Activated CD4-positive, alpha-beta memory T cell treated with anti-CD3 and anti-CD28 coated beads for 36 hours (primary cell): ENCODE measurements at regions not wholly inside any gene's neighbourhood (a gene's known extent, or its start where the extent isn't known, plus 50 kb on each side); places are given as distances from the start of the nearest gene placed in this dataset.

ENCODE experiments used
- CTCF ChIA-PET: fragments of 350-600 bp; sonication (Branson Sonifier 250); formaldehyde crosslinking; loops from one replicate; lab custom pipeline; 2021; ENCODE audit warnings: antibody characterized with exemption, inconsistent platforms; lab: Charles Lee
- POLR2A ChIA-PET: fragments of 350-600 bp; sonication (Branson Sonifier 250); formaldehyde crosslinking; loops from one replicate; lab custom pipeline; 2021; ENCODE audit warnings: antibody characterized with exemption; lab: Charles Lee
- DNase-seq: peaks from one replicate; pipeline ENCODE4 v3.0.0-alpha.2; 2020
- H3K27ac Mint-ChIP-seq: one replicate; pipeline ENCODE4 v1.8.0; 2021; ENCODE audit warnings: mixed read lengths
- H3K27me3 Mint-ChIP-seq: one replicate; pipeline ENCODE4 v1.8.0; 2021; ENCODE audit warnings: mixed read lengths
- H3K36me3 Mint-ChIP-seq: one replicate; pipeline ENCODE4 v1.8.0; 2021; ENCODE audit warnings: mixed read lengths
- H3K4me1 Mint-ChIP-seq: one replicate; pipeline ENCODE4 v1.8.0; 2021; ENCODE audit warnings: low read depth, mixed read lengths
- H3K4me3 Mint-ChIP-seq: one replicate; pipeline ENCODE4 v1.8.0; 2021; ENCODE audit warnings: mild to moderate bottlenecking, mixed read lengths
- H3K9me3 Mint-ChIP-seq: one replicate; pipeline ENCODE4 v1.8.0; 2021; ENCODE audit warnings: mixed read lengths
- intact Hi-C: fragments of 100-400 bp; cut with micrococcal nuclease; formaldehyde crosslinking; loops from one replicate; pipeline ENCODE4 v1.15.1; 2023

- ChIA-PET POLR2A (no interaction called here), CTCF (no interaction called here)
- Mint-ChIP-seq H3K36me3 (no peaks in the 10 kb centered on the region), H3K27me3 (no peaks in the 10 kb centered on the region), H3K4me1 (no peaks in the 10 kb centered on the region), H3K9me3 (no peaks in the 10 kb centered on the region), H3K27ac (no peak overlapping the region), H3K4me3 (no peak overlapping the region)
- intact Hi-C loops = no loop called here
- DNase-seq = no peak
Measured at GRCh38 chr2:220040346-220040745, 412.9 kb downstream of the SLC4A3 start.

- Mint-ChIP-seq H3K4me3 (no peak overlapping the region), H3K36me3 (no peaks in the 10 kb centered on the region), H3K27ac (no peak overlapping the region), H3K27me3 (peaks cover 3% of the 10 kb centered on the region), H3K9me3 (no peaks in the 10 kb centered on the region), H3K4me1 (no peaks in the 10 kb centered on the region)
- intact Hi-C loops = no loop called here
- ChIA-PET CTCF (no interaction called here), POLR2A (no interaction called here)
- DNase-seq = no peak
Measured at GRCh38 chr2:220041447-220041846, 414.0 kb downstream of the SLC4A3 start.

GRCh38 chr2:220043155-220043989 is 415.9 kb downstream of the SLC4A3 start:
- intact Hi-C loops = no loop called here
- no peaks in the 10 kb centered on the region for H3K9me3 Mint-ChIP-seq
- peaks cover 3% of the 10 kb centered on the region for H3K27me3 Mint-ChIP-seq
- ChIA-PET POLR2A (no interaction called here), CTCF (no interaction called here)
- H3K4me1 Mint-ChIP-seq = no peaks in the 10 kb centered on the region
- no peak overlapping the region for H3K4me3 Mint-ChIP-seq
- no peaks in the 10 kb centered on the region for H3K36me3 Mint-ChIP-seq
- H3K27ac Mint-ChIP-seq = no peak overlapping the region
- DNase-seq = no peak

- CTCF ChIA-PET = no interaction called here
- H3K4me1 Mint-ChIP-seq = no peaks in the 10 kb centered on the region
- peaks cover 3% of the 10 kb centered on the region for H3K27me3 Mint-ChIP-seq
- no peaks in the 10 kb centered on the region for H3K9me3 Mint-ChIP-seq
- no peak overlapping the region for H3K27ac Mint-ChIP-seq
- POLR2A ChIA-PET = no interaction called here
- intact Hi-C loops = no loop called here
- H3K36me3 Mint-ChIP-seq = no peaks in the 10 kb centered on the region
- no peak overlapping the region for H3K4me3 Mint-ChIP-seq
- no peak for DNase-seq
Measured at GRCh38 chr2:220043990-220044335, 416.5 kb downstream of the SLC4A3 start.

- no peaks in the 10 kb centered on the region for H3K4me1 Mint-ChIP-seq
- H3K9me3 Mint-ChIP-seq = no peaks in the 10 kb centered on the region
- intact Hi-C loops = no loop called here
Measured at GRCh38 chr2:220044383-220044782, 417.0 kb downstream of the SLC4A3 start.

GRCh38 chr2:220046507-220046906 is 419.1 kb downstream of the SLC4A3 start:
- Mint-ChIP-seq H3K9me3 (no peaks in the 10 kb centered on the region), H3K27me3 (peaks cover 3% of the 10 kb centered on the region), H3K4me1 (no peaks in the 10 kb centered on the region), H3K36me3 (no peaks in the 10 kb centered on the region), H3K4me3 (no peak overlapping the region), H3K27ac (no peak overlapping the region)
- ChIA-PET CTCF (no interaction called here), POLR2A (no interaction called here)
- intact Hi-C loops = no loop called here
- DNase-seq = no peak

More at GRCh38 chr2:220044383-220044782, 417.0 kb downstream of the SLC4A3 start:
- POLR2A ChIA-PET = no interaction called here
- CTCF ChIA-PET = no interaction called here
- DNase-seq = no peak
- no peaks in the 10 kb centered on the region for H3K36me3 Mint-ChIP-seq
- peaks cover 3% of the 10 kb centered on the region for H3K27me3 Mint-ChIP-seq
- H3K4me3 Mint-ChIP-seq = no peak overlapping the region
- H3K27ac Mint-ChIP-seq = no peak overlapping the region

GRCh38 chr2:220051716-220052115 is 424.3 kb downstream of the SLC4A3 start:
- Mint-ChIP-seq H3K36me3 (no peaks in the 10 kb centered on the region), H3K27ac (no peak overlapping the region), H3K4me3 (no peak overlapping the region), H3K4me1 (no peaks in the 10 kb centered on the region), H3K27me3 (peaks cover 1% of the 10 kb centered on the region), H3K9me3 (peaks cover 3% of the 10 kb centered on the region)
- no peak for DNase-seq
- intact Hi-C loops = no loop called here
- POLR2A ChIA-PET = no interaction called here
- CTCF ChIA-PET = interaction anchor here (0.8 kb wide), 1 partner anchor 126 kb away, joined by 3 read pairs; no protein-coding TSS in a partner anchor

GRCh38 chr2:220053919-220054318 is 426.5 kb downstream of the SLC4A3 start:
- H3K4me3 Mint-ChIP-seq = no peak overlapping the region
- peaks cover 3% of the 10 kb centered on the region for H3K9me3 Mint-ChIP-seq
- intact Hi-C loops = no loop called here
- no peak overlapping the region for H3K27ac Mint-ChIP-seq
- H3K27me3 Mint-ChIP-seq = peaks cover 1% of the 10 kb centered on the region
- POLR2A ChIA-PET = no interaction called here
- CTCF ChIA-PET = no interaction called here
- no peaks in the 10 kb centered on the region for H3K4me1 Mint-ChIP-seq
- no peaks in the 10 kb centered on the region for H3K36me3 Mint-ChIP-seq
- DNase-seq = no peak

GRCh38 chr2:220057391-220057790 is 430.0 kb downstream of the SLC4A3 start:
- Mint-ChIP-seq H3K27me3 (no peaks in the 10 kb centered on the region), H3K27ac (no peak overlapping the region), H3K4me3 (no peak overlapping the region), H3K36me3 (no peaks in the 10 kb centered on the region), H3K9me3 (peaks cover 3% of the 10 kb centered on the region), H3K4me1 (no peaks in the 10 kb centered on the region)
- no peak for DNase-seq
- ChIA-PET POLR2A (no interaction called here), CTCF (no interaction called here)
- intact Hi-C loops = no loop called here

GRCh38 chr2:220057916-220058315 is 430.5 kb downstream of the SLC4A3 start:
- no peaks in the 10 kb centered on the region for H3K4me1 Mint-ChIP-seq
- peaks cover 2% of the 10 kb centered on the region for H3K9me3 Mint-ChIP-seq
- POLR2A ChIA-PET = no interaction called here
- H3K27me3 Mint-ChIP-seq = no peaks in the 10 kb centered on the region
- H3K4me3 Mint-ChIP-seq = no peak overlapping the region
- CTCF ChIA-PET = no interaction called here
- H3K36me3 Mint-ChIP-seq = no peaks in the 10 kb centered on the region
- DNase-seq = no peak
- no peak overlapping the region for H3K27ac Mint-ChIP-seq
- intact Hi-C loops = no loop called here

GRCh38 chr2:220064111-220065030 is 436.9 kb downstream of the SLC4A3 start:
- H3K27me3 Mint-ChIP-seq = no peaks in the 10 kb centered on the region
- CTCF ChIA-PET = no interaction called here
- intact Hi-C loops = no loop called here
- H3K4me1 Mint-ChIP-seq = no peaks in the 10 kb centered on the region
- H3K36me3 Mint-ChIP-seq = no peaks in the 10 kb centered on the region
- POLR2A ChIA-PET = no interaction called here
- no peak overlapping the region for H3K27ac Mint-ChIP-seq
- no peak overlapping the region for H3K4me3 Mint-ChIP-seq
- no peaks in the 10 kb centered on the region for H3K9me3 Mint-ChIP-seq
- no peak for DNase-seq

- Mint-ChIP-seq H3K27ac (no peak overlapping the region), H3K9me3 (no peaks in the 10 kb centered on the region), H3K4me3 (no peak overlapping the region), H3K4me1 (no peaks in the 10 kb centered on the region), H3K27me3 (no peaks in the 10 kb centered on the region), H3K36me3 (no peaks in the 10 kb centered on the region)
- POLR2A ChIA-PET = no interaction called here
- intact Hi-C loops = no loop called here
- CTCF ChIA-PET = no interaction called here
- no peak for DNase-seq
Measured at GRCh38 chr2:220065581-220065980, 438.2 kb downstream of the SLC4A3 start.
